ENCODE measurements at regions not wholly inside any gene's neighbourhood (a gene's known extent, or its start where the extent isn't known, plus 50 kb on each side); places are given as distances from the start of the nearest gene placed in this dataset.
A peak's percentile ranks its signal among the peaks of the same experiment; 100 is the strongest.

GRCh38 chr5:35417040-35417439, 186.8 kb upstream of the PRLR start:
- no peak for DNase-seq

GRCh38 chr5:35416217-35416988, 186.1 kb upstream of the PRLR start:
- no peak for DNase-seq

DNA sequence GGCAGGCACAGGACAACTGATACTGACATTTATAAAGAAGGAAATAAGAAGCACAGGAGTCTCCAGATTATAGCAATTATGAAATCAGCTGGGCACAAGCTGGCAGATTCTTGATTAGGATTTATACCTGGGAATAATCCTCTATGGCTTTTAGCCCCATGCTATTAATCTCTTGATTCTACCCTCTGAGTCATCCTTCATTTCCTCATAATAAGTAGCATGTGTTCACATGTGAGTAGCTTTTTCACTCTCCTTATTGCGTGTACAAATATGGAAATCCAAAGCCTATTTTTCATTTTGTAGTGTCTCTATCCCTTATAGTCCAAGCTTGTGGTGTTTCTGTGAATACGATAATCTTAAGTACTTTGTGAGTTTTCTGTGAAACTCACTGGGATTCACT, 185.0 kb upstream of the PRLR start:
- DNase-seq: no peak

GRCh38 chr5:35409361-35409760, 179.1 kb upstream of the PRLR start:
- no peak for DNase-seq

GRCh38 chr5:35408146-35408545, 177.9 kb upstream of the PRLR start:
- peak; percentile 75 for DNase-seq

DNA sequence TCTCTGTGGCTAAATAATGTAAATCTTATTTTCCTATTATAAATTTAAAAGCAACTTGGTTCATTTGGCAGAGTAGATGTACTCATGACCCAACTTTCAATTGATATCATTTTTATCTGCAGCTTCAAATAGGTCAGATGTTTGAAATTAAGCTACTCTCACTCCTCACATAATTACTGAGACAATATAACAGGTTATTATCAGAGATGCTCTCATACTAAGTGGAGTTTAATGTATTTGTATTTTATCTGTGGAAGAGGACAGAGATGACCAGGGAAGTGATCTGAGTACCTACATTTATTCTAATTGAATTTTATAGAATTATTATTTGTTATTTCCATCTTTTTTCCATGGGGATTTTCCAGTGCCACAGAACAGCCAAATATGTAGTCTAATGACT, 177.4 kb upstream of the PRLR start:
- no peak for DNase-seq

- DNase-seq: no peak
Measured at GRCh38 chr5:35405938-35406337, 175.7 kb upstream of the PRLR start.

DNA sequence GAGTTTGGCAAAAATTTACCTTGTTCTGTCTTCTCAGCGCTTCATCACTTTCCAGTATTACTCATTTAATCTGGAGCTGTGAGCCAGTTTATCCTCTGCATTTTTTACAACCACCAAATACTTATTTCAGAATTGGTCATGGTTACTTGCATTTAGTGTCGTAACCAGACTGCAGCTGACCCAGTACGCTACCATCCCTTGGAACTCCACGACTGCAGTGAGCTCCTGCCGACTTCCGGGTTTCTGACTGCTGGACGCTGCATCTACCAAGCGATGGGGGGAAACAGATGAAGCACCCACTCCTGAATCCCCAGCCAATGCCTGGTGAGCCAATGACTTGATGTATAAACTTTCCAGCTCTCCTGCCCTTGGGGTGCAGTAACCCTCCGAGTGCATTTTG, 174.4 kb upstream of the PRLR start:
- DNase-seq: no peak

DNA sequence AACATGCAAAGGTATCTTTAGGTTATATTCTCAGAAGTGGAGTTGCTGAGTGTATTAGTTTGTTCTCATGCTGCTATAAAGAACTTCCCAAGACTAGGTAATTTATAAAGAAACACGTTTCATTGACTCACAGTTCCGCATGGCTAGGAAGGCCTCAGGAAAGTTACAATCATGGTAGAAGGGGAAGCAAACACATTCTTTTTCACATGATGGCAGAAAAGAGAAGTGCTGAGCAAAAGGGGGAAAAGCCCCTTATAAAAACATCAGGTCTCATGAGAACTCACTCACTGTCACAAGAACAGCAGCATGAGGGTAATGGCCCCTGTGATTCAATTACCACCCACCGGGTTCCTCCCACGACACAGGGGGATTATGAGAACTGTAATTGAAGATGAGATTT, 163.6 kb upstream of the PRLR start:
- DNase-seq: peak; percentile 69

GRCh38 chr5:35384658-35385057, 154.4 kb upstream of the PRLR start:
- no peak for DNase-seq

DNA sequence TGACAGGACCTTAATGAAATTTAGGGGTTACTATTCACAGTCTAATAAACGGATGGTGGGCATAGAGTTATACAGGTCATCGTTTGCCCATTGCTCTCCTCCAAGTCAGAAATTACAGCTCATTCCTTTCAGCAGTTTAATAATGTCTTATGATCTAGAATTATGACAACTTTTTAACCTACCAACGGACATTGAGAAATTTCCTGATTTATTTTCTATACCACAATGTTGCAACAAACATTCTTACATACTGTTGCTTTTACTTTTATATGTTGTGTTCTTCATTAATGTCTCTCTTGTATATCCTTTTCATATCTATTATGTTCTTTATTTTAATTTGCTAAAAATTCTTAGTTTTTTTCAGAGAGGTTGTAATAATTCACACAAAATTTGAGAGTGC, 152.8 kb upstream of the PRLR start:
- DNase-seq: peak; percentile 72

- no peak for DNase-seq
Measured at GRCh38 chr5:35377653-35378052, 147.4 kb upstream of the PRLR start.

DNA sequence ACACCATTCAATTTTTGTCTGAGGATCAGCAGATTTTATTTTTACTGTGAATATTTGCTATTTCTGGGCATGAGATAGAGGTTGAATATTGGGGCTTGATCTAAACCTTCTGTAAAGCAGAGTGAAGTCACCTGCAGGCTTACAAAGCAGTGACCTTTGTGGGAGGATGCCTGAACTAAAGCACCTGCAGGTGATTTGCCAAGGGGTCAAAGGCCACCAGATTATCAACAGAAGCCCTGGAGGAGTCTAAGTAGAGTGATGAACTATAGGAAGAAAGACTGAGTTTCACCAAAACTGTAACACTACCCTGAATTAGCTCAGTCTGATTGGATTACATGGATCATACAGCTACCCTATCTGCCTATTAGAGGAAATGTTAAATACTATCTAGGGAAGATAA, 144.3 kb upstream of the PRLR start:
- no peak for DNase-seq

DNA sequence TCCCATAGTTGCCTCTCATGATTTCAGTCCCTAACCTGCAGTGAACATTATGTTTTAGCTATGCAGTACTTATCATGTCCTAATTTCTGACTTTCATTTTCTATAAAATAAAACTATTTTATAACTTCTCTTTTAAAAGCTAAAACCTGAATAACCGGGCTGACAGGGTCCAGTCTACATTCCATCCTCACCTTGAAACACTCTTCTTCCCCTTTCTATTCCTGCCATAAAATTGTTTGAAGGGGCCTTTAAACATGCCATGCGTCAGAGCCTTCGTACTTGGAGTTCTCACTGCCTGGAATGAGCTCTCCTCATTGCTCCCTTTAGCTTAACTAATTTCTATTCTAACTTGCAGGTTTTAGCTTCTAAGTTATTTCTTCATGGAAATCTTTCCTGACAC, 143.0 kb upstream of the PRLR start:
- DNase-seq: no peak

GRCh38 chr5:35372482-35372881, 142.2 kb upstream of the PRLR start:
- DNase-seq: no peak

DNA sequence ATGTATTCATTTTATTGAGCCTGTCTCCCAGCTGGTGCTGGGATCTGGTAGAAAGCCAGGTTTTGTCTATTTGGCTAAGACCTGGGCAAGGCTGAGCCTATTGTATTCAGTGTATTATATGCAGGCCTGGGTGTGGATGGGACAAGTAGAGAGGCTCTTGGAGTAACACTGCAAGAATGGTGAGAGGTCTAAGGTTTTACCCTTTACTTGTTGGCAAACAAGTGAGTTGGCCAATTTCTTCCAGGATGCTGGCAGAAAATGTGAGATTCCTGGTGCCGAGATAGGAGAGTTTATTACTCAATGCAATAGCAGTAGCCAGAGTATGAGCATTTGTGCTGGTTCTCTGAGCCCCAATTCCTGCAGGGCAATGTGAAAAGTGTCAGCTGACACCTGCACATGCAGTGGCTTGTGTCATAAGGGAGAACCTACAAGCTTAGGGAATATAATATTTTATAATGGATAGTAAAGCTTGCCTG, 141.7 kb upstream of the PRLR start:
- no peak for DNase-seq

DNA sequence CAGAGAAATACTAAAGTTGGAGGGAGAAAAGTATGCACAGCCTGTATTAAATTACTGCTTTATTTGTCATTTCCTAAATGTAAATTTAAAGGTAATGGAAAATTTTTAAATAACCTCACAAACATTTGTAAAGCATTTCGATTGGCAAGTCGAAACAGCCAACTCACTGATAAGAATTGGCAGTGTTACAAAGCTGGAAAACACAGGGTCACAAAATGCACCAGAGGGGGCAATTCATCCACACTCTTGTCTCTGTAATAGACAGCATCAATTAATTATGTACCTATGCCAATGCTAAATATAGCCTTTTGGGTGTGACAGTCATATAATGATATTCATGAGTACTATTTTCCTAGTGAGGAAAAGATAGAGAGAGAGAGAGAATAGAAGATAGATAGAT, 140.6 kb upstream of the PRLR start:
- DNase-seq: no peak

- no peak for DNase-seq
Measured at GRCh38 chr5:35369965-35370790, 139.9 kb upstream of the PRLR start.

GRCh38 chr5:35367526-35367925, 137.2 kb upstream of the PRLR start:
- no peak for DNase-seq

DNA sequence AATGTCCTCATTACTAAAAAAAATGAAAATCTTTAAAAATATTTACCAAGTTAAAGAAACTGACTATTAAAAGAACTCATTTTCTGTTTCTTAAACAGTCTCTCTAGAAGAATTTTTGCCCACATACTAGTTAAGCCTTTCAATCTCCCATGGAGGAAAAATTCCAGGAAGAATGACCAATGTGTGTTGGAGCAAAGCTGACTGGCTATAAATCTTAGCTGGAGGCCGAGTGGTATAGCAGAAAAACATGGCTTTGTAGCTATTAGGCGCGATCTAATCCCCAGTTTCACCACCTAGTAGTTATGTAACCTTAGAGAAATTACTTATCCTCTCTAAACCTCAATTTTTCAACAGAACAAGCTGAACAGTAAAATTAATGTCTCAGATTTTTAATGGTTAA, 135.5 kb upstream of the PRLR start:
- no peak for DNase-seq

GRCh38 chr5:35364350-35364749, 134.1 kb upstream of the PRLR start:
- no peak for DNase-seq

DNA sequence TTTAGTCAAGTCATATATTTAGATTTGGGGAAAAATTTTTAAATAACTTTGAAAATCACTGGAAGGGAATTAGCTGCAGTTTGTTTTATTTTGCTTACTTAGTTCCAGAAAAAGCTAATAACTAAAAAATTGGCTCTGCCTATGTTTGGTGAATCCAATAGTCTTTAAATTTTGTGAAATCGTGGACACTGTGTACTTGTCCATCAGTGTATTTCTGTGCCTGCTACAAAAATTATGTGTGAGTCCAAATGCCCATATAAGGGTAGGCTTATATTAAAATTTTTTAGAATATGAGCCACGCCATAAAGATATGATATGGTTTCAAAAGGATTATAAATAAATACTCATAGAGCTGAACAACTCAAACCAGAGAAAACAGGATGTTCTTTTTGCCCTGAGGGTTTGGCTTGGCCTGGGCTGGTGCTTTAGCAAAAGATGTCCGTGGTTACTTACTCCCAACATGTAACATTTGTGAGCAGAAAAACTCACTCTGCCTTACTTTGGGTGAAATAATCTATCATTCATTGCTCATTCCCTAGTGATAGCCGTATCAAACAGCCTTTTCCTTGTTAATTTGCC, 133.2 kb upstream of the PRLR start:
- no peak for DNase-seq

- no peak for DNase-seq
Measured at GRCh38 chr5:35362772-35363171, 132.5 kb upstream of the PRLR start.

GRCh38 chr5:35360671-35361070, 130.4 kb upstream of the PRLR start:
- no peak for DNase-seq
